Neural cell (in vitro differentiated cells): ENCODE measurements at regions not wholly inside any gene's neighbourhood (a gene's known extent, or its start where the extent isn't known, plus 50 kb on each side); places are given as distances from the start of the nearest gene placed in this dataset.

Source experiments
- H2AFZ ChIP-seq: fragments of 200-600, 300-800 bp; sonication (generic), shearing (Covaris generic); 2 replicates; pipeline ENCODE4 v1.6.0; 2014; ENCODE audit warnings: low read depth, mild to moderate bottlenecking, antibody characterized with exemption, low read length, moderate library complexity
- H3F3A ChIP-seq: fragments of 200-600 bp; shearing (Covaris generic); 2 replicates; pipeline ENCODE4 v1.6.1; 2016; ENCODE audit warnings: mild to moderate bottlenecking, moderate library complexity, mixed read lengths, antibody characterized with exemption, low read length; ENCODE audit not compliant: insufficient read depth, poor library complexity, severe bottlenecking
- H3K27ac ChIP-seq: fragments of 200-600, 300-800 bp; sonication (generic), shearing (Covaris generic); 2 replicates; pipeline ENCODE4 v1.5.1; 2014; ENCODE audit warnings: mild to moderate bottlenecking, low read length, moderate library complexity
- H3K27me3 ChIP-seq: fragments of 300-800, 200-600 bp; sonication (generic), shearing (Covaris generic); 2 replicates; pipeline ENCODE4 v1.6.0; 2014; ENCODE audit warnings: mild to moderate bottlenecking, low read depth, low read length, moderate library complexity; ENCODE audit not compliant: insufficient read depth
- H3K36me3 ChIP-seq: fragments of 300-800, 200-600 bp; sonication (generic), shearing (Covaris generic); 2 replicates; pipeline ENCODE4 v1.5.1; 2014; ENCODE audit warnings: mild to moderate bottlenecking, antibody characterized with exemption, low read length, moderate library complexity; ENCODE audit not compliant: insufficient read depth
- H3K4me2 ChIP-seq: fragments of 300-800, 200-600 bp; sonication (generic), shearing (Covaris generic); 2 replicates; pipeline ENCODE4 v1.6.0; 2014; ENCODE audit warnings: mild to moderate bottlenecking, low read length
- H3K4me3 ChIP-seq: fragments of 300-800, 200-600 bp; sonication (generic), shearing (Covaris generic); 2 replicates; pipeline ENCODE4 v1.5.1; 2014; ENCODE audit warnings: mild to moderate bottlenecking, low read length, moderate library complexity
- H3K79me2 ChIP-seq: fragments of 200-600 bp; shearing (Covaris generic); replicated peaks from 2 replicates; pipeline ENCODE4 v1.6.0; 2014; ENCODE audit warnings: mild to moderate bottlenecking, low read length, moderate library complexity; ENCODE audit not compliant: insufficient read depth
- H3K9ac ChIP-seq: fragments of 300-800, 200-600 bp; sonication (generic), shearing (Covaris generic); 2 replicates; pipeline ENCODE4 v1.6.1; 2016; ENCODE audit warnings: mild to moderate bottlenecking, low read length, mixed read lengths
- H3K9me2 ChIP-seq: fragments of 200-600 bp; shearing (Covaris generic); 2 replicates; pipeline ENCODE4 v1.6.1; 2016; ENCODE audit warnings: mild to moderate bottlenecking, low read length, mixed read lengths; ENCODE audit not compliant: insufficient read depth
- H3K9me3 ChIP-seq: fragments of 200-600, 300-800 bp; sonication (generic), shearing (Covaris generic); 2 replicates; pipeline ENCODE4 v1.6.1; 2016; ENCODE audit warnings: mild to moderate bottlenecking, mixed run types, low read length, moderate library complexity, mixed read lengths
- H4K20me1 ChIP-seq: fragments of 200-600 bp; shearing (Covaris generic); 2 replicates; pipeline ENCODE4 v1.6.1; 2016; ENCODE audit warnings: mild to moderate bottlenecking, mixed run types; ENCODE audit not compliant: insufficient read depth
- CTCF ChIP-seq: fragments of 450-650 bp; IDR thresholded peaks from 2 replicates; pipeline ENCODE4 v1.5.1; 2014; ENCODE audit warnings: antibody characterized with exemption, mild to moderate bottlenecking, moderate library complexity; ENCODE audit not compliant: poor library complexity, severe bottlenecking
- EP300 ChIP-seq: fragments of 450-650 bp; conservative IDR thresholded peaks from 2 replicates; pipeline ENCODE4 v1.6.1; 2014; ENCODE audit warnings: antibody characterized with exemption, mild to moderate bottlenecking, moderate library complexity; ENCODE audit not compliant: poor library complexity, severe bottlenecking
- EZH2 ChIP-seq: fragments of 200-600, 300-800 bp; shearing (Covaris generic), sonication (generic); IDR thresholded peaks from 2 replicates; pipeline ENCODE4 v1.6.1; 2014; ENCODE audit warnings: antibody characterized with exemption, low read length, borderline replicate concordance, mild to moderate bottlenecking; ENCODE audit not compliant: insufficient read depth, poor library complexity, severe bottlenecking
- MXI1 ChIP-seq: fragments of 450-650 bp; conservative IDR thresholded peaks from 2 replicates; pipeline ENCODE4 v1.6.1; 2014; ENCODE audit warnings: antibody characterized with exemption, mild to moderate bottlenecking; ENCODE audit not compliant: poor library complexity, severe bottlenecking
- POLR2AphosphoS5 ChIP-seq: IDR thresholded peaks from 2 replicates; pipeline ENCODE4 v1.6.1; 2012
- RAD21 ChIP-seq: fragments of 450-650 bp; conservative IDR thresholded peaks from 2 replicates; pipeline ENCODE4 v1.6.1; 2014; ENCODE audit warnings: antibody characterized with exemption, mild to moderate bottlenecking, moderate library complexity
- REST ChIP-seq: IDR thresholded peaks from 2 replicates; pipeline ENCODE4 v1.6.1; 2012; ENCODE audit warnings: borderline replicate concordance
- SMC3 ChIP-seq: fragments of 450-650 bp; conservative IDR thresholded peaks from 2 replicates; pipeline ENCODE4 v1.6.1; 2014; ENCODE audit warnings: antibody characterized with exemption, mild to moderate bottlenecking, moderate library complexity; ENCODE audit not compliant: poor library complexity
- TAF1 ChIP-seq: IDR thresholded peaks from 2 replicates; pipeline ENCODE4 v1.6.1; 2012; ENCODE audit warnings: low read depth

- H3K79me2 ChIP-seq, result no peaks in the 10 kb centered on the region
- no peaks in the 10 kb centered on the region for H3K36me3 ChIP-seq
- H4K20me1 ChIP-seq, result no peaks in the 10 kb centered on the region
- no peaks in the 10 kb centered on the region for H3K27me3 ChIP-seq
- H3K27ac ChIP-seq, result no peak overlapping the region
- no peaks in the 10 kb centered on the region for H3K9me3 ChIP-seq
- no peaks in the 10 kb centered on the region for H3K9me2 ChIP-seq
- no peaks in the 10 kb centered on the region for H3F3A ChIP-seq
- H3K4me3 ChIP-seq, result no peak overlapping the region
- H3K9ac ChIP-seq, result no peak overlapping the region
- no peak overlapping the region for H3K4me2 ChIP-seq
- no peak for TF ChIP-seq POLR2AphosphoS5
- TF ChIP-seq TAF1, result no peak
- no peak for TF ChIP-seq CTCF
- no peak for TF ChIP-seq EZH2
- no peak for TF ChIP-seq RAD21
- H2AFZ ChIP-seq, result no peak overlapping the region
These were observed 130.3 kb upstream of the SASH1 start for GRCh38 chr6:148212366-148212765.

GRCh38 chr6:148213366-148213765, 129.3 kb upstream of the SASH1 start:
- peak overlapping the region; percentile 55 for H3K27ac ChIP-seq
- H3K4me3 ChIP-seq, result no peak overlapping the region

GRCh38 chr6:148214667-148215066, 128.0 kb upstream of the SASH1 start:
- H2AFZ ChIP-seq, result no peak overlapping the region
- H3K79me2 ChIP-seq, result no peaks in the 10 kb centered on the region
- H3K9ac ChIP-seq, result peak overlapping the region; percentile 38
- no peaks in the 10 kb centered on the region for H3K9me2 ChIP-seq
- H3K9me3 ChIP-seq, result no peaks in the 10 kb centered on the region
- H3K4me3 ChIP-seq, result no peak overlapping the region
- no peaks in the 10 kb centered on the region for H3K27me3 ChIP-seq
- H4K20me1 ChIP-seq, result no peaks in the 10 kb centered on the region
- H3K4me2 ChIP-seq, result no peak overlapping the region
- H3K36me3 ChIP-seq, result no peaks in the 10 kb centered on the region
- TF ChIP-seq RAD21 (peak; percentile 19), TAF1 (no peak)
- H3F3A ChIP-seq, result no peaks in the 10 kb centered on the region
- peak overlapping the region; percentile 55 for H3K27ac ChIP-seq

More at GRCh38 chr6:148213366-148213765, 129.3 kb upstream of the SASH1 start:
- Histone ChIP-seq H4K20me1 (no peaks in the 10 kb centered on the region), H3K4me2 (no peak overlapping the region), H3K9ac (no peak overlapping the region), H3K9me3 (no peaks in the 10 kb centered on the region), H2AFZ (no peak overlapping the region), H3K36me3 (no peaks in the 10 kb centered on the region), H3K79me2 (no peaks in the 10 kb centered on the region), H3K9me2 (no peaks in the 10 kb centered on the region), H3F3A (no peaks in the 10 kb centered on the region), H3K27me3 (no peaks in the 10 kb centered on the region)
- TF ChIP-seq MXI1 (no peak), EZH2 (no peak), CTCF (no peak)

GRCh38 chr6:148217051-148217450, 125.6 kb upstream of the SASH1 start:
- no peak overlapping the region for H3K4me3 ChIP-seq
- no peaks in the 10 kb centered on the region for H3K9me2 ChIP-seq
- no peak for TF ChIP-seq POLR2AphosphoS5
- no peak for TF ChIP-seq REST
- TF ChIP-seq RAD21, result no peak
- TF ChIP-seq EZH2, result no peak
- no peak for TF ChIP-seq EP300
- TF ChIP-seq MXI1, result no peak
- no peak for TF ChIP-seq SMC3

More at GRCh38 chr6:148217051-148217450, 125.6 kb upstream of the SASH1 start:
- H3K9me3 ChIP-seq, result no peaks in the 10 kb centered on the region
- no peaks in the 10 kb centered on the region for H3K36me3 ChIP-seq
- H3K79me2 ChIP-seq, result no peaks in the 10 kb centered on the region
- H3K27ac ChIP-seq, result no peak overlapping the region
- no peak overlapping the region for H3K4me2 ChIP-seq
- H2AFZ ChIP-seq, result no peak overlapping the region
- H4K20me1 ChIP-seq, result no peaks in the 10 kb centered on the region
- H3K27me3 ChIP-seq, result no peaks in the 10 kb centered on the region
- peaks cover 5% of the 10 kb centered on the region for H3F3A ChIP-seq
- no peak overlapping the region for H3K9ac ChIP-seq
